ENCODE measurements at regions not wholly inside any gene's neighbourhood (a gene's known extent, or its start where the extent isn't known, plus 50 kb on each side); places are given as distances from the start of the nearest gene placed in this dataset.
A peak's percentile ranks its signal among the peaks of the same experiment; 100 is the strongest.

DNA sequence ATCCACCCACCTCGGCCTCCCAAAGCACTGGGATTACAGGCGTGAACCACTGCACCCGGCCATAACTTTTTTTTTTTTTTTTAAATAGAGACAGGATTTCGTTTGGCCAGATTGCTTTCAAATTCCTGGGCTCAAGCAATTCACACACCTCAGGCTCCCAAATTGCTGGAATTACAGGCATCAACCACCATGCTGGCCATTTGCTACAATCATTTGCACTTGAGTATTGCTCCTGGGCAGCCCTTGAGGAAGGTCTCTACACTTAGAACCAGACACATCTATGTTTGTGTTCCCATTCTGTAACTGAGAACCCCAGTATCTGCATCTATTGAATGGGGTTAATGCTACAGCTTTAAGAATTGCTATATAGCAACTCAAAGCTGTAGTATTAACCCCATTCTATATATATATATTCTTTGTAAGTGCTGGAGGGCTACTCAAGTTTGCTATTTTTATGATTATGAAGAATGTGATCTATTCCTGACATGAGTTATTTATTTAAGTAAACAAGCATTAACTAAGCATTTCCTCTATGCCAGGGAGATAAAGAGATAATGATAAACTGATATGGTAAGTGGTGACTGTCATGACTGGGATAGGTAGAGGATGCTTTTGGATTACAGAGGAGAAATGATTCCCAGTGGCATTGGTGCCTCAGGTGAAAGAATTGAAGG, 496.5 kb upstream of the TNC start:
- no peaks in the 10 kb centered on the region for H3K27me3 ChIP-seq (ENCODE audit: insufficient read depth, poor library complexity, severe bottlenecking)
- no peak for DNase-seq (ENCODE audit: low spot score)
- H3K27ac ChIP-seq (ENCODE audit: poor library complexity, severe bottlenecking), result peak overlapping the region; percentile 94
- TF ChIP-seq, protein P1, sequence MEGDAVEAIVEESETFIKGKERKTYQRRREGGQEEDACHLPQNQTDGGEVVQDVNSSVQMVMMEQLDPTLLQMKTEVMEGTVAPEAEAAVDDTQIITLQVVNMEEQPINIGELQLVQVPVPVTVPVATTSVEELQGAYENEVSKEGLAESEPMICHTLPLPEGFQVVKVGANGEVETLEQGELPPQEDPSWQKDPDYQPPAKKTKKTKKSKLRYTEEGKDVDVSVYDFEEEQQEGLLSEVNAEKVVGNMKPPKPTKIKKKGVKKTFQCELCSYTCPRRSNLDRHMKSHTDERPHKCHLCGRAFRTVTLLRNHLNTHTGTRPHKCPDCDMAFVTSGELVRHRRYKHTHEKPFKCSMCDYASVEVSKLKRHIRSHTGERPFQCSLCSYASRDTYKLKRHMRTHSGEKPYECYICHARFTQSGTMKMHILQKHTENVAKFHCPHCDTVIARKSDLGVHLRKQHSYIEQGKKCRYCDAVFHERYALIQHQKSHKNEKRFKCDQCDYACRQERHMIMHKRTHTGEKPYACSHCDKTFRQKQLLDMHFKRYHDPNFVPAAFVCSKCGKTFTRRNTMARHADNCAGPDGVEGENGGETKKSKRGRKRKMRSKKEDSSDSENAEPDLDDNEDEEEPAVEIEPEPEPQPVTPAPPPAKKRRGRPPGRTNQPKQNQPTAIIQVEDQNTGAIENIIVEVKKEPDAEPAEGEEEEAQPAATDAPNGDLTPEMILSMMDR (IDR thresholded peaks at IDR 0.05; ENCODE audit: poor library complexity, severe bottlenecking), result no peak
- H3K4me3 ChIP-seq (ENCODE audit: severe bottlenecking), result no peak overlapping the region
- peaks cover 28% of the 10 kb centered on the region for H3K4me1 ChIP-seq (ENCODE audit: insufficient read depth, poor library complexity, severe bottlenecking)
- no peaks in the 10 kb centered on the region for H3K36me3 ChIP-seq (ENCODE audit: low read depth)
- no peak for ATAC-seq (ENCODE audit: low read depth)
- no peaks in the 10 kb centered on the region for H3K9me3 ChIP-seq (ENCODE audit: severe bottlenecking)

DNA sequence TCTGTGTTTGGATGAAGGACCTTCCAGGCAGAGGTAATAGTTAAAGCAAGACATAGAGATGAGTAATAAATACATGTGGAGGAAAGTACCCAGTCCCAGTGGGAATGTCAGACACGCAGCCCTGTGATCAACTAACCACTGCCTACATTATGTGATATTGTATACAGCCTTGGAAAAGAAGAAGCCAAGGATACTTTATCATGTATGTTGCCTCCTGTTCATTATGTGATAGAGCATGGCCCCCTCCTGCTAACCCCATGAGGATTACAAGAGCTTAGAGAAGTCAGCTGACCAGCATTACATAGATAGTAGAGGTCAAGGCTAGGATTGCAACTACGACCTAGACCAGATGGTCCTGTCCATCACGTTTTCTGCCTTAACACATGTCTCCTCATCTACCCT, 497.0 kb upstream of the TNC start:
- H3K4me3 ChIP-seq (ENCODE audit: severe bottlenecking), result no peak overlapping the region
- peak overlapping the region; percentile 94 for H3K27ac ChIP-seq (ENCODE audit: poor library complexity, severe bottlenecking)
- DNase-seq (ENCODE audit: low spot score), result no peak
- ATAC-seq (ENCODE audit: low read depth), result no peak
- H3K36me3 ChIP-seq (ENCODE audit: low read depth), result no peaks in the 10 kb centered on the region
- TF ChIP-seq, protein P1 (IDR thresholded peaks at IDR 0.05; ENCODE audit: poor library complexity, severe bottlenecking), result no peak
- H3K9me3 ChIP-seq (ENCODE audit: severe bottlenecking), result no peaks in the 10 kb centered on the region
- H3K4me1 ChIP-seq (ENCODE audit: insufficient read depth, poor library complexity, severe bottlenecking), result peaks cover 28% of the 10 kb centered on the region
- H3K27me3 ChIP-seq (ENCODE audit: insufficient read depth, poor library complexity, severe bottlenecking), result no peaks in the 10 kb centered on the region

DNA sequence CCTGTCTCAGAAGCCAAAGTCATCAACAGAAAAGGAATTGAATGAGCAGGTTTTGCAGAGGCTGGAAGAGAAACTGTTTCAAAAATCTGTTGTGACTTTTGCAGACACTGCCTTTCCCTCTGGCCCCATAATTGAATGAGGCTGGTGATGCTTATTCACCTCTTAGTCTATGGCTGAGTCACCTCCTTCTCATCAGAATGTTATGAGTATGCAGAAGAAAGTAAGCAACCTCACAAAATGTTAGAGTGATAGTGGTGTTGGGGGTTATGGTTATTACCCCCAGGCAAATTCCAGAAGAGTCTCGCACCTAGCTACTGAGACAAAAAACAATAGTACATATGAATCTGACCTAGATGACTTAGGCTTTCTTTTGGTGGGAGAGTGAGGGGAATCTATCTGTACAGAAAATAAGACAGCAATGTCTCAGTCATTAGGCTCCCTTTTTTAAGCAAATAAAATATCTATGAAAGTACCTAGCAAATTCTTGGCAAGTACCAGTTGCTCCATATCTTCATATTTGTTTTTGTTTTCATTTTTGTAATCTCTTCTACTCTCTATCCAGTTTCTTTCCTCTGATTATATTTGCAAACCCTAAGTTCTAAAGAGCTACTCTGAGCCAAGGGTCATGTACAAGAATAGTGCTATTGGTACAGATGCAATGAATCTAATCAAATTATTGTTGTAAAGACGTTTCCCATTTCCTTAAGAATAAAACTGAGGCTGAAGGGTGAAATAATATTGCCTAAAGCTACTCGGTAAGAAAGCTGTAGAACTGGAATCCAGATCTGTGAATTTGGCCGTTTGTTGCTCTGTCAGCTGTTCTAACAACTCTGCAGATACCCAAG, 498.1 kb upstream of the TNC start:
- DNase-seq (ENCODE audit: low spot score), result no peak
- TF ChIP-seq, protein P1 (IDR thresholded peaks at IDR 0.05; ENCODE audit: poor library complexity, severe bottlenecking), result no peak
- no peaks in the 10 kb centered on the region for H3K36me3 ChIP-seq (ENCODE audit: low read depth)
- no peaks in the 10 kb centered on the region for H3K27me3 ChIP-seq (ENCODE audit: insufficient read depth, poor library complexity, severe bottlenecking)
- H3K27ac ChIP-seq (ENCODE audit: poor library complexity, severe bottlenecking), result peak overlapping the region; percentile 94
- no peak overlapping the region for H3K4me3 ChIP-seq (ENCODE audit: severe bottlenecking)
- no peaks in the 10 kb centered on the region for H3K9me3 ChIP-seq (ENCODE audit: severe bottlenecking)
- peak; percentile 98 for ATAC-seq (ENCODE audit: low read depth)
- H3K4me1 ChIP-seq (ENCODE audit: insufficient read depth, poor library complexity, severe bottlenecking), result peaks cover 28% of the 10 kb centered on the region

DNA sequence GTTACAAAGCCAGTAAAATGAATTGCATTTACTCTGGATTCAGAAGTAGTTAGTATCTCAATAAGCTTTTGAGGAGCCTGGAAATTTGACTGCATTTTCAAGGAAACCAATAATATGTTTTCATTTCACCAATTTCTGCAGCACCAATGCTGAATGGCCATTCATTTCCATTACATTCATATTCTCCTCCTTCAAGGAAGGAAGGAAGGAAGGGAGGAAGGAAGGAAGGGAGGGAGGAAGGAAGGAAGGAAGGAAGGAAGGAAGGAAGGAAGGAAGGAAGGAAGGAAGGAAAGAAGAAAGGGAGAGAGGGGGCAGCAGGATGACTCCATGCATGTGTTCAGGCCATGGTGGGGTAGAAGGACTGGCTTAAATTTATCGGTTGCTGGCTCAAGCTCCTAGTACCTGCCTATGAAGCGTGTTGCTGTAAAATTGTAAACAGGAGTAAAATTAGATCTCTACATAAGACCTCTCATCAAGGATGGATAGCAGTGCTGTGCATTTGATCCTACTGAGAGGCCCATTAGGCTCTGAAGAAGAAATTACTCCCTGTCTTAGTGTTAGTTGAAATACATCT, 498.8 kb upstream of the TNC start:
- TF ChIP-seq, protein P1 (IDR thresholded peaks at IDR 0.05; ENCODE audit: poor library complexity, severe bottlenecking), result no peak
- H3K27ac ChIP-seq (ENCODE audit: poor library complexity, severe bottlenecking), result peak overlapping the region; percentile 94
- H3K27me3 ChIP-seq (ENCODE audit: insufficient read depth, poor library complexity, severe bottlenecking), result no peaks in the 10 kb centered on the region
- H3K4me1 ChIP-seq (ENCODE audit: insufficient read depth, poor library complexity, severe bottlenecking), result peaks cover 28% of the 10 kb centered on the region
- no peaks in the 10 kb centered on the region for H3K36me3 ChIP-seq (ENCODE audit: low read depth)
- ATAC-seq (ENCODE audit: low read depth) (no peak), DNase-seq (ENCODE audit: low spot score) (no peak)
- no peaks in the 10 kb centered on the region for H3K9me3 ChIP-seq (ENCODE audit: severe bottlenecking)
- H3K4me3 ChIP-seq (ENCODE audit: severe bottlenecking), result no peak overlapping the region
